Islet precursor cell (in vitro differentiated cells): ENCODE measurements at regions not wholly inside any gene's neighbourhood (a gene's known extent, or its start where the extent isn't known, plus 50 kb on each side); places are given as distances from the start of the nearest gene placed in this dataset.
A peak's percentile ranks its signal among the peaks of the same experiment; 100 is the strongest.
"Not testable (repeated sequence)": the region's sequence is repeated elsewhere in the genome, so short reads cannot be mapped to it uniquely, and the experiment has no call there.

Experiments
- DNase-seq: peaks from one replicate; pipeline ENCODE4 v3.0.0-alpha.2; 2018

DNA sequence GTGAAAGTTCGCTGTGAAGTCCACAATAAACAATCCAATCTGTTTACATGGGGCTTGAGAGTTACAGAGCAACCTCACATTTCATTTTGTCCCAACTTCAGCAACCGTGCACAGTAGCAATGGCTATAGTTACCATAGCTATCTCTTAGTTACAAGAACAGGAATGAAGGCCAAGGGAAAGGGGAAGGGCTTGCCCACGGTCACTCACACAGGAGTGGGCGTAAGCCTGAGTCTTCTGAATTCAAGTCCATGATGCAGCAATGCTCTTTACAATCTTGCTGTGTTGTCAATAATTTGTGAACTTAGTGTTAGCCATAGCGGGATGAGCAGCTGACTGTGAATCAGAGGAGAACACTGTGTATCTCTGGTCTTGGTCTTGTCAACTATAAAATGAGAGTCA lies 102.9 kb downstream of the ADAMTS15 start:
- DNase-seq, result no peak

GRCh38 chr11:130553306-130553705 lies 104.9 kb downstream of the ADAMTS15 start:
- no peak for DNase-seq

GRCh38 chr11:130554241-130555055 lies 106.0 kb downstream of the ADAMTS15 start:
- DNase-seq, result no peak

DNA sequence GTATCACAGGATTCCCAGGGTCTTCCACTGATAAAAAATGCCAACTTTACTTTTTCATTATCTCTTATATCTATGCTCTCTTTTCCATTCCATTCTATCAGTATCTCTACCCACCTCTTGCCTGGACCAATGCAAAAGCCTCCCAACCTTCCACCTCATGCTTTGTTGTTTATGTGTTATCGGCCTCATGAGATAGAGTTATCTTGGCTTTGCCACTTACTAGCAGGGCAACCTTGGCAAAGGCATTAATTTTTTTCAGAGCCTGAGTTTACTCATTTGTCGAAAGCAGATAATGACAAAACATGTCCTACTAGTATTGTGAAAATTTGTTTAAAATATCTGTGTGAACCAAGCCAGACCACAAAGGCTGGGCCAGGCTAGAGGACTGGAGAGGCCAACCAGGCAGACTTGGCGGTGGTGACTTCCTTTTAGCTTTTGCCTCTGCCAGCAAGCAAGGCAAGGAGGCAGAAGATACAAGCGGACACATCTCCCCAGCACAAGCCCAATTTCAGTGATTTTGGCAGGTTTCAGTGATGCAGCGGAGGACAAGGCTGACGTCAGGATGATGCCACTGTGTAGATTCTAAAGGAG lies 106.9 kb downstream of the ADAMTS15 start:
- no peak for DNase-seq

DNA sequence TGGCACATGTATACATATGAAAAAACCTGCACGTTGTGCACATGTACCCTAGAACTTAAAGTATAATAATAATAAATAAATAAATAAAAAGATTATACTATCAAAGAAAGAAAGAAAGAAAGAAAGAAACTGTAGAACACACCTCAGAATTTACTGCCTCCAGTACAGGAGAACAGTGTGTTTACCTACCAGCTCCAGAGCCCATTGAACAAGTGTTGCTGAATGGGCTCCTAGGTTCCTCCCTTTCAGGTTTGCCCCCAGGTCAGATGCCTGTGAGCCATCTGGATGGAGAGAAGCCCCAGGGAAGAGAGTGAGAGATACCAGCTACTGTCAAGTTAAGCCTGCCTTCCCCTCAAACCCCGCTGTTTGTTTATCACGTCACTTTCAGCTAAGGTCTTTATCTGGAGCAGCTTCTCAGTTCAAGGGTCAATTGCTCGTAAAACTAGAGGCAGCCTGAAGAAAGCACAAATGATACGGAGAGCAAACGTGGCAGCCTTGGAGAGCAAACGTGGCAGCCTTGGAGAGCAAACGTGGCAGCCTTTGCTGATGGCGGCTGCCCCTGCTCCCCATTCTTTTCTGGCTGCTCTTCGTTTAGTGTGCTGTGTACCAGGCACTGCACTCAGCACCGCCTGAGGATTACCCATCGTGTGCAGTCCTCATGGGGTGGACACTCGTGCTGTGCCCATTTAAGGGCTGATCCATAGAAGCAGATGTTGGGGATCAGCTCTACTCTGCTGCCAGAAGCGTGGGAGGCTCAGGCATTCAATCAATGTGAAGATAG lies 111.7 kb downstream of the ADAMTS15 start:
- DNase-seq, result peak; percentile 70

GRCh38 chr11:130560781-130561109 lies 112.3 kb downstream of the ADAMTS15 start:
- DNase-seq, result no peak

DNA sequence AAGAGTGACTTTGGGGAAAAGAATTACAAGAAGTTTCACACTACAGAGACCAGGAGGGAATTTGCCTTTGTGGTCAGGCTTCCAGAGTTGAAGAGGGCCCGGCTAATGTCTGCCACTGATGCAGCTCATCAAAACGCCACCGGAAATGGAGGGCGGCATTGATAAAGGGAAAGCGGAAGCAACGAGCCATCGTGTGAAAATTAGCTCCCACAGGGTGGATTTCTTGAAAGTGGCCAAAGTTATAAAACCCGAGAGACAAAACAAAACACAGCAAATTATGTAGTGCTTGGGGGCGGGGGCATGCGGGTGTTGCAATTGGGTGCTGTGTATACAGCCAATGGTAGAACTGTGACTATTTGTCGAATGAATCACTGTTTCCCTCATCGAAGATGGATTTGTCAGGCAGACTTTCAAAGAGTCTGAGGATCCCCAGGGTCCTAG lies 113.0 kb downstream of the ADAMTS15 start:
- DNase-seq, result no peak

DNA sequence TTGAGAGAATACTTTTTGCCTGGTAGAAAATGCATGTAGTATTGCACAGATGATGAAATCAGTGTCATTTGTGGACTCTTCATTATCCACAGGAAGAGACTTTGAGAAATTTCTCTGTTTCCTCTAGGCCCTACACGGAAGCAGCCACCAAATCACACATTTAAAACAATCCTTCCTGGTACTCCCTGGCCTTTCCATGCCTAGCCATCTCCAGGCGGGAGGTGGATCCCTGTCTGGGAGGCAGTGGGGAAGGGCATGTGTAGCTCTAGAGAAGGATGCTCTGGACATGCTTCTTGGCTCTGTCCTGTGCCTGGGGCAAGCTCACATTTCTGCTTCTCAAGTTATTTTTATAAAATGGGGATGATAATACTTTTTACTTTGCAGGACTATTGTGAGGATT lies 114.1 kb downstream of the ADAMTS15 start:
- no peak for DNase-seq

- DNase-seq, result not testable (repeated sequence)
Measured at GRCh38 chr11:130566360-130566759, 117.9 kb downstream of the ADAMTS15 start.

DNA sequence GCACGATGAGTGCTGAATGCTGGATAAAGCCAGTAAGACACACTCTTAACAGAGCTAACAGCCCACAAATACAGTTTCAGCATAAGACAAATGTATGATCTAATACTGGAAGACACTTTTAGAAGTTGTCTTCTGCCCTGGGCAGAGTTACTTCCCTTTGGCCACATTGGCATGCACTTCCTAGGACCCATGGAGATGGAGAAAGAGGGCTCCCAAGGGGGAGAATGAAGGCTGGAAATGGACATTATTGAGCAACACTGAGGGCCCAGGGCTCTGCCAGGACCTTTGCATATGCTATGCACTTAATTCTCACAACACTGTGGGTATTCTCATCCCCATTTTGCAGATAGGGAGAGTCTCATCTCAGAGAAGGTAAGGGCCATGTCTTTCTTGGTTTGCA lies 123.1 kb downstream of the ADAMTS15 start:
- no peak for DNase-seq

DNA sequence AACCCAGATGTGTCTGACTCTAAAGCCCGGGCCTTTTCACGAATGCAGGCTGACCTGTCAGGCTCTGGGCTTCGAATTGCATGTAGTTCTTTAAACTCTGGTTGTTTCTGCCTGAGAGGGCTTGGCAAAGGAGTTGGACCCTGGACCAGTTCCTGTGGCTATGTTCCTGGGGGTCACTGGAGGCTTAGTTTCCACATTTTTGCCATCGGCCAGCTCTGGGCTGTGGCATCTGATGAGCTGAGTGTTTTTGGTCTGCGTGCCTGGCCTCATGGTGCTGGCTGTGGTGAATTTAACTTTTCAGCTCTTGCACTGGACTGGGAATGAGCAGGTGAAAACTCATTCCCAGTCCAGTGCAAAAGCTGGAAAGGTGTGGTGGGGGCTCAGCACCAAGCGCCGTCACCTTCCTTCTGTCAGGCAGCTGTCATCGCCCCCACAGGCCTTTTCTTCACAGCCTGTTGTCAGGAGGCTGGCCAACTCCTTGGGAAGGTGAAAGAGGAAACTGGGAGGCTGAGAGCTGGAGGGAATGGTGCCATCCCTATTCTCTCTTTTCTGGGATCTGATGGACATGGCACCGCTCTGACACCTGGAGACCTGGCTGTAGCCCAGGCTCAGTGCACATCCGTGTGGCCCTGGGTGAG lies 123.6 kb downstream of the ADAMTS15 start:
- no peak for DNase-seq

DNA sequence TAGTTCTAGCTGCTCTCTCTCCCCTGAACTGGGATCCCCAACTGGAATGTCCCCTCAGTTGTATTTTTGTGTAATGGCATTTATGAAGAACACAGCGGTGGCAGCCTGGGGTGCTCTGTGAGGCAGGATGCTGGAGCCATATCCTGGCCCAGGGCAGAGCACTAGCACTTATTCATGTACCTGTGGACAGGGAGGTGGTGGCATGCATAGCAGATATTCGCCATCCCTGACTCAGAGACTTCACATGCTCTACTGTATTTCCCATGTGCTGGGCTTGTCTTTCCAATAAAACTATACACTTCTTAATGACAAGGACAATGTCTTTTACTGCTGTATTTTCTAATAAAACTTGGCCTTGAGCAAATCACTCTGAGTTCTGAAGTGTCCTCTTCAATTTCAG lies 125.3 kb downstream of the ADAMTS15 start:
- DNase-seq, result no peak

- no peak for DNase-seq
Measured at GRCh38 chr11:130574740-130575139, 126.3 kb downstream of the ADAMTS15 start.

GRCh38 chr11:130576146-130576545 lies 127.7 kb downstream of the ADAMTS15 start:
- no peak for DNase-seq

DNA sequence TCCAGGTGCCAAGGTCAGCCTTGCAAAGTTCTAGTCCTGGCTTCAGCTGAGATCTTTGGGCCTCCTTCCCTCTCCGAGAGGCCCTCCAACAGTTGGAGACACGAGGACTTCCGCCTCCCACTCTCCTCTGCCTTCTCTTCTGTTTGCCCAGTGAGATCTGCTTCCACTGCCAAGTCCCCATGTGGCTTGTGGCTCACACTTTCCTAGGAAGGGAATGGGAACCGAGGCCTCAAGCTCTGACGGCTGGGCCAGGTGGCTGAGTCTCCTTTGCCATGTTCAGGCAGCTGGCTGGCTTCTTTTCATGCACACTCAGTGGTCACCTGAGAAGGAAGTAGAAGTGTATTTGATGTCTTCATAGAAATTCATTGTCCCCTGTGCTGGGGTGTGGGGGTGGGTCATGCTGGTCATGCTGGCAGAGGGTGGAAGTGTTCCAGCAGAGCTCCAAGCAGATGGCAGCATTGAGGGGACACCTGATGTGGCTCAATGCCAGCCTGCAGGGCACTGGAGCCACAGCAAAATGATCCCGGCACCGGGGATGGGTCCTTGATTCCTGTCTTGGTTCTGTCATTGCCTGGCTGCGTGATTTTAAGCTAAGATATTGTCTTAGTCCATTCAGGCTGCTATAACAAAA lies 130.4 kb downstream of the ADAMTS15 start:
- no peak for DNase-seq

DNA sequence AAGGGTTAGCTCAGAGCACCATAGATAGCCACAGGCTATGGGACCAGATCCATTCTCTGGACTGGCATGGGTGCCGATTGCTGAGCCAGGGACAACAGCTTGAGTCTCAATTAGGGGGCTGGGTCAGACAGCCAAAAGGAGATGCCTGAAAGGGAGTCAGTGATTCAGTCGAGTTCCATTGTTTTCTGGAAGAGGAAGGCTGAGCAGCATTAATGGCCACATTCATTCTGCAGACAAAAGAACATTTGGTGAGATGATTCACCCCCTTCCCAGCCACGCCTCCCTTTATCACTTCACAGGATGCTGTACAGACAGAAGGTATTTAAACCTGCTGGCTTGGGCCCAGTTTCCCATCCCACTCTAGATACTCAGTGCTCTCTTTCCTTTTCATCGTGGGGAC lies 131.9 kb downstream of the ADAMTS15 start:
- peak; percentile 97 for DNase-seq

GRCh38 chr11:130580891-130581492 lies 132.5 kb downstream of the ADAMTS15 start:
- peak; percentile 87 for DNase-seq

DNA sequence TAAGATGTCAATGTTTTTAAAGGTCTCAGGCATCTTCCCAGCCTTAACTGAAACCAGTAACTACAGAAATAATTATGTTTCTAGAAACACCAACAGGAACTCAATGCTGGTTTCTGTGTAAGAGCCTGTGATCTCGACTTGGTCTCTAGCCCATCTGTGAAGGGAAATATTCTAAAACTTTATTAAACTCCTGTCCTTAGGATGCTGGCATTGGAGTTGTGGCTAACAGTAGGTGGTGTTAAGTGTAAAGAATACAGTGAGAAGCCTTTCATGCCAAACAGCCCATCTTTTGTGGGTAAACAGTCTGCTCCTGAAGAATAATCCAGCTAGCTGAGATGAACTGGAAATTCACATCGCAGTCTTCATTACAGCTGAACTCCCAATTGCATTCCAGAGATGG lies 133.2 kb downstream of the ADAMTS15 start:
- no peak for DNase-seq

- no peak for DNase-seq
Measured at GRCh38 chr11:130582176-130582575, 133.7 kb downstream of the ADAMTS15 start.

DNA sequence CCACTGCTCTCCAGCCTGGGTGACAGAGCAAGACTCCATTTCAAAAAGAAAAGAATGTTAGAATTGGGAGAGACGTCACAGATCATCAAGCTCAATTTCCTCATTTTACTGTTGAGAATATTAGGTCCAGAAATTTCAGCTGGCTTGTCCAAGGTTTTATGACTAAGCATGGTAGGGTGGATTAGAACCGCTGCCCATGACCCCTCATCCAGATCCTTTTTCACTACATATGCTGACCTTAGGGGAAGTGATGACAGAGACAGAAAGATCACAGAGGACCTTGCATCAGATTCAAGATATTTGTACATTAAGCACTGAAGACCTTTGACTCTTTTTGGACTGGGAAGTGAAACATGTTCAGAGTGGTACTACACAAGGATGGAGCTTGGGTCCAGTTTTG lies 134.5 kb downstream of the ADAMTS15 start:
- no peak for DNase-seq

GRCh38 chr11:130583801-130584211 lies 135.4 kb downstream of the ADAMTS15 start:
- peak; percentile 70 for DNase-seq

- peak; percentile 68 for DNase-seq
Measured at GRCh38 chr11:130585545-130585944, 137.1 kb downstream of the ADAMTS15 start.
